Mucosa of rectum (tissue), 2 donors: ENCODE measurements at regions not wholly inside any gene's neighbourhood (a gene's known extent, or its start where the extent isn't known, plus 50 kb on each side); places are given as distances from the start of the nearest gene placed in this dataset.
"Not testable (repeated sequence)": the region's sequence is repeated elsewhere in the genome, so short reads cannot be mapped to it uniquely, and the experiment has no call there.

Experiments used
- H3K27ac ChIP-seq, 2 donors: one replicate each; pipeline ENCODE4 v1.7.0; 2013; ENCODE audit warnings: inconsistent platforms in 2 of 2, low read depth in 2 of 2, low read length in 2 of 2
- H3K27me3 ChIP-seq, 2 donors: one replicate each; pipeline ENCODE4 v1.7.0; 2013; ENCODE audit warnings: low read length in 2 of 2; ENCODE audit not compliant: control insufficient read depth in 2 of 2, insufficient read depth in 2 of 2
- H3K36me3 ChIP-seq, 2 donors: one replicate each; pipeline ENCODE4 v1.7.0; 2013; ENCODE audit warnings: low read length in 2 of 2; ENCODE audit not compliant: control insufficient read depth in 2 of 2, insufficient read depth in 2 of 2
- H3K4me1 ChIP-seq, 2 donors: one replicate each; pipeline ENCODE4 v1.7.0; 2013; ENCODE audit warnings: low read length in 2 of 2, mild to moderate bottlenecking in 1 of 2; ENCODE audit not compliant: control insufficient read depth in 2 of 2, insufficient read depth in 2 of 2
- H3K4me3 ChIP-seq, 2 donors: one replicate each; pipeline ENCODE4 v1.7.0; 2013; ENCODE audit warnings: low read length in 2 of 2
- H3K9ac ChIP-seq, 2 donors: one replicate each; pipeline ENCODE4 v1.7.0; 2013; ENCODE audit warnings: low read length in 2 of 2, low read depth in 1 of 2, mild to moderate bottlenecking in 1 of 2
- H3K9me3 ChIP-seq, 2 donors: one replicate each; pipeline ENCODE4 v1.7.0; 2013; ENCODE audit warnings: low read length in 2 of 2; ENCODE audit not compliant: control insufficient read depth in 2 of 2
- donor health status: healthy.
- donor health status: Normal muscosa, but diverticular disease.

DNA sequence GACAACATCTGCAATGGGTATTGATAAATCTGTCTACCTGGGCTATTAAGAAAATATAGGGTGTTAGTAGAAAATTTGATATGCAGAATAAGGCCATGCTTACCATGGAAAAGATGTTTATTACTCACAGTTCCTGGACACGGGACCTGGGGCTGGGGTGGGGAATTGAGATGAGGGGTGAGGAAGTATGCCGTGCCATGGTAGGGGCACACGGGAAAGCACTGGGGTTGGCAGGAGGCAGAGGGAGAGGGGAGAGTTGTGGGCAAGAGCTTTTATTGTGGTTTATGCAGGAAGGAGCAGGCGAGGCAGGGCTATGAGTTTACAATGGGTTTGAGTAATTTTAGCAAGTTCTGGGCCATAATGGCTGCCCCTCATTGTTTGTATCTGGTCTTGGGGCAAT lies 493.8 kb downstream of the SIPA1L2 start:
- Histone ChIP-seq H3K9ac (no peak overlapping the region), H3K27ac (no peak overlapping the region), H3K9me3 (no peaks in the 10 kb centered on the region), H3K27me3 (no peaks in the 10 kb centered on the region), H3K36me3 (no peaks in the 10 kb centered on the region), H3K4me3 (no peak overlapping the region), H3K4me1 (no peaks in the 10 kb centered on the region)

DNA sequence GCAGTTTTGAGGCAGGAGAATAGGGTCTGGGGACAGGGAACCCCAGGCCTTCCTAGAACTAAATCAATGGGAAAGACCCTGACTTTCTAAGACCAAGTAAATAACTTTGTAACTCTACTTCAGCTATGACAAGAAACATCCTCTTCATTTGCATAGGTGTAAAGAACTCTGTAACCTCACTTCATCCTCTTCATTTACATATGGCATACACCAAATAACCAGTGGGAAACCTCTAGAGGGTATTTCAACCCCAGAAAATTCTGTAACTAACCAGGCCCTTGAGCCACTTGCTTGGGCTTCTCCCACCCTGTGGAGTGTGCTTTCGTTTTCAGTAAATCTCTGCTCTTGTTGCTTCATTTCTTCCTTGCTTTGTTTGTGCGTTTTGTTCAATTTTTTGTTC lies 495.6 kb downstream of the SIPA1L2 start:
- Histone ChIP-seq H3K4me1 (no peaks in the 10 kb centered on the region), H3K9ac (no peak overlapping the region), H3K27ac (no peak overlapping the region), H3K27me3 (no peaks in the 10 kb centered on the region), H3K36me3 (no peaks in the 10 kb centered on the region), H3K9me3 (no peaks in the 10 kb centered on the region), H3K4me3 (no peak overlapping the region)

- Histone ChIP-seq H3K9me3 (no peaks in the 10 kb centered on the region), H3K27me3 (no peaks in the 10 kb centered on the region), H3K9ac (no peak overlapping the region), H3K27ac (no peak overlapping the region), H3K4me3 (no peak overlapping the region), H3K4me1 (no peaks in the 10 kb centered on the region), H3K36me3 (no peaks in the 10 kb centered on the region)
Measured at GRCh38 chr1:232132572-232132971, 497.4 kb downstream of the SIPA1L2 start.

GRCh38 chr1:232131715-232132391 lies 498.1 kb downstream of the SIPA1L2 start:
- Histone ChIP-seq H3K36me3 (no peaks in the 10 kb centered on the region), H3K4me1 (no peaks in the 10 kb centered on the region), H3K27me3 (no peaks in the 10 kb centered on the region), H3K27ac (no peak overlapping the region), H3K4me3 (no peak overlapping the region), H3K9ac (no peak overlapping the region), H3K9me3 (no peaks in the 10 kb centered on the region)

GRCh38 chr1:232130815-232131480 lies 499.0 kb downstream of the SIPA1L2 start:
- Histone ChIP-seq H3K36me3 (no peaks in the 10 kb centered on the region), H3K4me3 (no peak overlapping the region), H3K9me3 (no peaks in the 10 kb centered on the region), H3K27ac (no peak overlapping the region), H3K27me3 (no peaks in the 10 kb centered on the region), H3K4me1 (no peaks in the 10 kb centered on the region), H3K9ac (no peak overlapping the region)

- no peaks in the 10 kb centered on the region for H3K9me3 ChIP-seq
- H3K27ac ChIP-seq: no peak overlapping the region
- no peaks in the 10 kb centered on the region for H3K36me3 ChIP-seq
- H3K4me1 ChIP-seq: no peaks in the 10 kb centered on the region
- H3K4me3 ChIP-seq: no peak overlapping the region
- no peak overlapping the region for H3K9ac ChIP-seq
- H3K27me3 ChIP-seq: no peaks in the 10 kb centered on the region
Measured at GRCh38 chr1:232127190-232127589, 500.6 kb downstream of the DISC1 start.

DNA sequence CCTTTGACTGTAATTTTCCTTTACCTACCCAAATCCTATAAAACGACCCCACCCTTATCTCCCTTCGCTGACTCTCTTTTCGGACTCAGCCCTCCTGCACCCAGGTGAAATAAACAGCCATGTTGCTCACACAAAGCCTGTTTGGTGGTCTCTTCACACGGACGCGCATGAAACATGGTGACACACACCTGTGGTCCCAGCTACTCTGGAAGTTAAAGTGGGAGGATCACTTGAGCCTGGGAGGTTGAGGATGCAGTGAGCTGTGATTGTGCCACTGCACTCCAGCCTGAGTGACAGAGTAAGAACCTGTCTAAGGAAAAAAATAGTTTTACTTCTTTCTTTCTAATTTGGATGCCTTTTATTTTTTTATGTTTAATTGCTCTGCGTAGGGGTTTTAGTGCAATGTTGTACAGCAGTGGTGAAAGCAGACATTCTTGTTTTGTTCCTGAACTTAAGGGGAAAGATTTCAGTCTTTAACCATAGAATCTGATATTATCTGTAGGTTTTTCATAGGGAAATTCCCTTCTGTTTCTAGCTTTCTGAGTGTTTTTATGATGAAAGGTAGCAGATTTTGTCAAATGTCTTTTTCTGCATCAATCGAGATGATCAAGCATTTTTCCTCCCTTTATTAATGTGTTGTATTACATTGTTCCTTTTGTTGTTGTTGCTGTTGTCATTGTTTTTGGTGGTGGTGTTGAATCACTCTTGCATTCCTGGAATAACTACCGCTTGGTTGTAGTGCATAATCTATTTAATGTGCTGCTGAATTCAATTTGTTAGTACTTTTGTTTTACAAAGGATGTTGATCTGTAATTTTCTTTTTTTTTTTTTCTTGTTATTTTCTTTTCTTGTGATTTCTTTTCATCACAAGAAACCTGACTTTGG lies 497.4 kb downstream of the DISC1 start:
- H3K4me1 ChIP-seq: no peaks in the 10 kb centered on the region
- H3K9me3 ChIP-seq: no peaks in the 10 kb centered on the region
- H3K9ac ChIP-seq: no peak overlapping the region
- no peaks in the 10 kb centered on the region for H3K27me3 ChIP-seq
- no peak overlapping the region for H3K4me3 ChIP-seq
- H3K36me3 ChIP-seq: no peaks in the 10 kb centered on the region
- H3K27ac ChIP-seq: no peak overlapping the region

DNA sequence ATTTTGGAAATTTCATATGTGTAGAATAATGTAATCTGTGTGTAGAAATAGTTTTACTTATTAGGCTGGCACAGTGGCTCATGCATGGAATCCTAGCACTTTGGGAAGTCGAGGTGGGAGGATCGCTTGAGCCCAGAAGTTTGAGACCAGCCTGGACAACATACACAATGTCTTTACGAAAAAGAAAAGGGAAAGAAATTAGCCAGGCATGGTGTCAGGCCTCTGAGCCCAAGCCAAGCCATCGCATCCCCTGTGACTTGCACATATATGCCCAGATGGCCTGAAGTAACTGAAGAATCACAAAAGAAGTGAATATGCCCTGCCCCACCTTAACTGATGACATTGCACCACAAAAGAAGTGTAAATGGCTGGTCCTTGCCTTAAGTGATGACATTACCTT lies 491.3 kb downstream of the DISC1 start:
- H3K36me3 ChIP-seq, H3K9me3 ChIP-seq, H3K27me3 ChIP-seq, H3K4me3 ChIP-seq, H3K27ac ChIP-seq, H3K4me1 ChIP-seq, H3K9ac ChIP-seq: not testable (repeated sequence)

- no peak overlapping the region for H3K4me3 ChIP-seq
- no peaks in the 10 kb centered on the region for H3K9me3 ChIP-seq
- no peak overlapping the region for H3K27ac ChIP-seq
- H3K27me3 ChIP-seq: no peaks in the 10 kb centered on the region
- H3K4me1 ChIP-seq: no peaks in the 10 kb centered on the region
- no peak overlapping the region for H3K9ac ChIP-seq
- H3K36me3 ChIP-seq: no peaks in the 10 kb centered on the region
Measured at GRCh38 chr1:232114985-232115384, 488.4 kb downstream of the DISC1 start.

- no peaks in the 10 kb centered on the region for H3K4me1 ChIP-seq
- H3K27me3 ChIP-seq: no peaks in the 10 kb centered on the region
- no peaks in the 10 kb centered on the region for H3K9me3 ChIP-seq
- H3K36me3 ChIP-seq: no peaks in the 10 kb centered on the region
- H3K27ac ChIP-seq: no peak overlapping the region
- H3K9ac ChIP-seq: no peak overlapping the region
- no peak overlapping the region for H3K4me3 ChIP-seq
Measured at GRCh38 chr1:232112076-232112475, 485.5 kb downstream of the DISC1 start.
